ENCODE measurements at regions not wholly inside any gene's neighbourhood (a gene's known extent, or its start where the extent isn't known, plus 50 kb on each side); places are given as distances from the start of the nearest gene placed in this dataset.
A peak's percentile ranks its signal among the peaks of the same experiment; 100 is the strongest.

DNA sequence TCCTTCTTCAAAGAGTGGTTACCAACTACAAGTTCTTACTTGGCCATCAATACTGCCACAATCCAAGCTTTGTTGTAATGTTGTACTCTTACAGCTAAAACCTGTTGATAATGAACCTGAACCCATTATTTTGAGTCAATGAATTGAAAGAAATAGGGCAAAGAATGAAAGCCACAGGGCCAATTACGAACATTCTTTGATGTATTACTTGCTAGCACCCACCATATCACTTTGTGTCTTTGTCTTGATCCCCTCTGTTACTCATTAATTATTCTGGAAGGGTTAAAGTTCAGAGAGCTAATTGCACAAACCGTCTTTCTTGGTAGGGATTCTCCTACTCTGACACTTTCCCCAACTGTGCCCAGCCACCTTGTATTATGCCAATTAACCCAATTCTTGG is 53.2 kb upstream of the TFEC start:
- TF ChIP-seq Cebpa-rat (IDR thresholded peaks at IDR 0.05) = no peak
- H3K9me3 ChIP-seq (replicated peaks in 1 of 11) = peaks cover 0 to 7% (median 0%) of the 10 kb centered on the region in 11 experiments; a peak in 2 of 22 replicates

GRCh38 chr7:116086547-116087045 is 56.0 kb upstream of the TFEC start:
- H3K27me3 ChIP-seq = no peaks in the 10 kb centered on the region
- no peaks in the 10 kb centered on the region for H4K20me1 ChIP-seq
- no peaks in the 10 kb centered on the region for H3K36me3 ChIP-seq
- no peak overlapping the region for H3K4me2 ChIP-seq
- no peak overlapping the region for H3K27ac ChIP-seq
- no peak for TF ChIP-seq Cebpa-rat (IDR thresholded peaks at IDR 0.05)
- H3K4me1 ChIP-seq = peaks cover 0 to 10% (median 0%) of the 10 kb centered on the region in 10 experiments; a peak in 2 of 20 replicates
- no peak overlapping the region for H3K4me3 ChIP-seq
- H3K9ac ChIP-seq = no peak overlapping the region
- no peaks in the 10 kb centered on the region for H3K9me3 ChIP-seq (replicated peaks in 1 of 11)

More for the DNA sequence above, 53.2 kb upstream of the TFEC start:
- Histone ChIP-seq H3K27ac (no peak overlapping the region), H3K4me3 (no peak overlapping the region), H3K4me2 (no peak overlapping the region), H3K27me3 (no peaks in the 10 kb centered on the region), H3K4me1 (peaks cover 0 to 10% (median 0%) of the 10 kb centered on the region in 10 experiments; a peak in 2 of 20 replicates), H3K36me3 (no peaks in the 10 kb centered on the region), H3K9ac (no peak overlapping the region), H4K20me1 (no peaks in the 10 kb centered on the region)

DNA sequence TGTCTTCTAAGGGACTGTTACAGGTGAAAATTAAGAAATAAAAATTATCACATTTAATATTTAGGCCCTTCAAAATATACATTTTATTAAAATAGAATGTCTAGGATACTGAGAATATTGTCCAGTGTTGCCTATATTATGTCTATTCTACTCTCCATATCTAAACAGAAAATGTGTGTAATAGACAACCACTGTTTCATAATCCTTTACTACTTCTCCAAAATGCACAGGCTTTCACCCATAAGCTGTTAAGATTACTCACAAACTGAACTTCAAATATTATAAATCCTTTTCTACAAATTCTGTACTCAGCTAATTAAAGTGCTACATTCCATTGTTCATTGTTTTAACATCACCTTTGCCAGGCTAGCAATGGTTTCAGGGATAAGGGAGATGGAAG is 56.7 kb upstream of the TFEC start:
- TF ChIP-seq Cebpa-rat (IDR thresholded peaks at IDR 0.05) = no peak
- H3K4me1 ChIP-seq = peaks cover 0 to 10% (median 0%) of the 10 kb centered on the region in 10 experiments; a peak in 2 of 20 replicates
- H4K20me1 ChIP-seq = no peaks in the 10 kb centered on the region
- H3K9ac ChIP-seq = no peak overlapping the region
- no peaks in the 10 kb centered on the region for H3K27me3 ChIP-seq
- no peaks in the 10 kb centered on the region for H3K36me3 ChIP-seq
- peak overlapping the region in 1 of 11 experiments; percentile 32; a peak in 1 of 22 replicates for H3K4me2 ChIP-seq
- H3K9me3 ChIP-seq (replicated peaks in 1 of 11) = no peaks in the 10 kb centered on the region
- no peak overlapping the region for H3K4me3 ChIP-seq
- H3K27ac ChIP-seq = no peak overlapping the region

- no peaks in the 10 kb centered on the region for H3K27me3 ChIP-seq
- H3K4me2 ChIP-seq = no peak overlapping the region
- H4K20me1 ChIP-seq = no peaks in the 10 kb centered on the region
- H3K4me3 ChIP-seq = no peak overlapping the region
- TF ChIP-seq Cebpa-rat (IDR thresholded peaks at IDR 0.05) = no peak
- no peaks in the 10 kb centered on the region for H3K36me3 ChIP-seq
- no peaks in the 10 kb centered on the region for H3K9me3 ChIP-seq (replicated peaks in 1 of 11)
- H3K27ac ChIP-seq = no peak overlapping the region
- peaks cover 0 to 10% (median 0%) of the 10 kb centered on the region in 10 experiments; a peak in 2 of 20 replicates for H3K4me1 ChIP-seq
- H3K9ac ChIP-seq = no peak overlapping the region
Measured at GRCh38 chr7:116087984-116088383, 57.4 kb upstream of the TFEC start.

- H3K4me2 ChIP-seq = no peak overlapping the region
- no peaks in the 10 kb centered on the region for H3K36me3 ChIP-seq
- no peak overlapping the region for H3K4me3 ChIP-seq
- H3K4me1 ChIP-seq = peaks cover 0 to 10% (median 0%) of the 10 kb centered on the region in 10 experiments; a peak in 2 of 20 replicates
- H4K20me1 ChIP-seq = no peaks in the 10 kb centered on the region
- H3K27me3 ChIP-seq = no peaks in the 10 kb centered on the region
- no peak overlapping the region for H3K27ac ChIP-seq
- no peak overlapping the region for H3K9ac ChIP-seq
- no peak for TF ChIP-seq Cebpa-rat (IDR thresholded peaks at IDR 0.05)
- no peaks in the 10 kb centered on the region for H3K9me3 ChIP-seq (replicated peaks in 1 of 11)
Measured at GRCh38 chr7:116089293-116089692, 58.7 kb upstream of the TFEC start.

DNA sequence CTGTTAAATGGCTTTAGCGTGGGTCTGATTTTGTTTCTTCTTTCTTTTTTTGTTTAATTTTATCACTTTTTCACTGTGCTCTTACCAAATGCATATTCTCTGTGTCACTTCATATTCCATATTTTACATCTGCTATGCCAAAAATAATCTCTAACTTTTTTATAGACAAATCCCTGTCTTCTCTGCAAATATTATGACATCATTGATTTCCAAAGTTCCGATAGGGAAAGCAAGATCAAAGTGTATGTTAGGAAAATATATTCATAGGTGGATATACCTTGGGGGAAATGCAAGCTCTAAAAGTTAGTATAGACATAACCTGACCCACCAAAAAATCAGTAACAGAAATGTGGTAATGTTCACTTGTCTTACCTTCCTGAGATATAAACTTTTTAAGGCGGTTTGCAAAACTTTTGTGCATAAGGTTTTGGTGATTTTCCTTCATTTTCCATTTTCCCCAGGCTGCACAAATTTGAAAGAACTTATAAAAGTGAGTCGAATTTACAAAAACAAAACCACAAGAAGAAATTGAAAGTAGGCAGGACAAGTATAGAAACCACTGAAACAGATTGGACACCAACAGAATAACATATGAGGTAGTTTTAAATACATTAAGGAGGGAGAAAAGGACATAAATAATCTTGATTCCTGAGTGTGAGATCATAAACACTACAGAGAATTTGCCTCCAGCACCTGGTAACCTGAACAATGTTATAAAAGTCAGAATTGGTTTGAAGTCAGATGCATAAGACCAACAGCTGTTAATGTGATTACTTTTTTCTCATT is 63.1 kb upstream of the TFEC start:
- Histone ChIP-seq H4K20me1 (no peaks in the 10 kb centered on the region), H3K4me3 (no peak overlapping the region), H3K36me3 (no peaks in the 10 kb centered on the region), H3K4me1 (peaks cover 0 to 7% (median 0%) of the 10 kb centered on the region in 10 experiments; a peak in 3 of 20 replicates), H3K9me3 (replicated peaks in 1 of 11) (peaks cover 0 to 3% (median 0%) of the 10 kb centered on the region in 11 experiments; a peak in 1 of 22 replicates), H3K27ac (no peak overlapping the region), H3K9ac (no peak overlapping the region), H3K4me2 (no peak overlapping the region), H3K27me3 (no peaks in the 10 kb centered on the region)
- no peak for TF ChIP-seq Cebpa-rat (IDR thresholded peaks at IDR 0.05)

DNA sequence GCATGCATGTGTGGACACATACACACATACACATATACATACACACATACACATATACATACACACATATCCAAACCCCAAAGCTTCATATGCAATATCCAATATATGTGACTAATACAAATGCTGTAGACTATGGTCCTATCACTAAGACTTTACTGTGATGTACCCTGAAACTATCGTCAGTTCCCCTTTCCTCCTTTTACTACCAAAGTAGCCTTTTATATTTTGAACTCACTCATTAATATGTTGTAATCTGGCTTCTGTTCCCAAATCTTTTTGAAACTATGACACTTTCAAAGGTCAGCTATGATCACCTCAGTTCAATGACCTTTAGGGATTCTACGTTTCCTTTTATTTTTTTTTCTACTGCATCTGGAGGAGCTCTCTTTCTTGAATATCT is 64.8 kb upstream of the TFEC start:
- H3K27me3 ChIP-seq = no peaks in the 10 kb centered on the region
- no peak overlapping the region for H3K4me2 ChIP-seq
- H3K9me3 ChIP-seq (replicated peaks in 1 of 11) = peaks cover 0 to 3% (median 0%) of the 10 kb centered on the region in 11 experiments; a peak in 1 of 22 replicates
- peaks cover 0 to 7% (median 0%) of the 10 kb centered on the region in 10 experiments; a peak in 3 of 20 replicates for H3K4me1 ChIP-seq
- no peak overlapping the region for H3K9ac ChIP-seq
- no peak overlapping the region for H3K27ac ChIP-seq
- H3K36me3 ChIP-seq = no peaks in the 10 kb centered on the region
- TF ChIP-seq Cebpa-rat (IDR thresholded peaks at IDR 0.05) = no peak
- H3K4me3 ChIP-seq = no peak overlapping the region
- H4K20me1 ChIP-seq = no peaks in the 10 kb centered on the region

DNA sequence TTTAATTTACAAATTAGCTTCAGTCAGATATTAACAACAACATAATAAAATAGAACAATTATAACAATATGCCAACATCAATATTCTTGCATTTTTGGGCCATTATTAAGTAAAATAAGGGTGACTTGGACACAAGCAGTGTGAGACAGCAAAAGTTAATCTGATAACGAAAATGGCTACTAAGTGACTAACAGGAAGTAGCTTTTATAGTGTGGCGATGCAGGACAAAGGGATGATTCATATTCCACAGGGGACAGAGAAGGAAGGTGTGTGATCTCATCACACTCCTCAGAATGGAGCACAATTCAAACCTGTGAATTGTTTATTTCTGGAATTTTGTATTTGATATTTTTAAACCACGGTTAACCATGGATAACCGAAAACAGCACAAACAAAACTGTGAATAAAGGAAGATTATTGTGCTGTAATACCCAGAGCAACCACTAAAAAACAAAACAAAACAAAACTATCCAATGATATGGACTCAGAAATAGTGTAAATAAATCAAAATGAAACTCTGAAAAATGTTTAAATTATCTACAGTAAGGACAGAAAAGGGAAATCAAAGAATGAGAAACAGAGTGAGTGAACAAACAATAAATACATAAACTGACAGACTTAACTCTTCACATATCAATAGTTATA is 66.9 kb upstream of the TFEC start:
- Histone ChIP-seq H3K4me3 (no peak overlapping the region), H3K27ac (peak overlapping the region in 6 of 11 experiments; percentile 22 to 64 (median 42); a peak in 9 of 22 replicates), H4K20me1 (no peaks in the 10 kb centered on the region), H3K4me2 (peak overlapping the region in 1 of 11 experiments; percentile 29; a peak in 2 of 22 replicates), H3K27me3 (no peaks in the 10 kb centered on the region), H3K4me1 (peaks cover 0 to 7% (median 0%) of the 10 kb centered on the region in 10 experiments; a peak in 3 of 20 replicates), H3K9ac (no peak overlapping the region), H3K36me3 (no peaks in the 10 kb centered on the region), H3K9me3 (replicated peaks in 1 of 11) (peaks cover 0 to 3% (median 0%) of the 10 kb centered on the region in 11 experiments; a peak in 1 of 22 replicates)
- no peak for TF ChIP-seq Cebpa-rat (IDR thresholded peaks at IDR 0.05)

DNA sequence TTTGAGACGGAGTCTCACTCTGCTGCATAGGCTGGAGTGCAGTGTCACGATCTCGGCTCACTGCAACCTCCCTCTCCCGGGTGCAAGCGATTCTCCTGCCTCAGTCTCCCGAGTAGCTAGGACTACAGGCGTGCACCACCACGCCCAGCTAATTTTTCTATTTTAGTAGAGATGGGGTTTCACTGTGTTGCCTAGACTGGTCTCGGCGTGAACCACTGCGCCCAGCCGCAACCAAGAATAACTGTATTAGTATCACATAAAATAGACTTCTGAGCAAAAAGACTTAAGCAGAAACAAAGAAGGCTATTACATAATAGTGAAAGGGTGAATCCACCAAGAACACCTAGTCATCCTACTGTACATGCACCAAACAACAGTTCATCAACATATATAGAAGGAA is 67.6 kb upstream of the TFEC start:
- no peak overlapping the region for H3K4me2 ChIP-seq
- H4K20me1 ChIP-seq = no peaks in the 10 kb centered on the region
- H3K4me1 ChIP-seq = peaks cover 0 to 7% (median 0%) of the 10 kb centered on the region in 10 experiments; a peak in 3 of 20 replicates
- TF ChIP-seq Cebpa-rat (IDR thresholded peaks at IDR 0.05) = no peak
- H3K27me3 ChIP-seq = no peaks in the 10 kb centered on the region
- H3K9ac ChIP-seq = no peak overlapping the region
- no peaks in the 10 kb centered on the region for H3K36me3 ChIP-seq
- H3K9me3 ChIP-seq (replicated peaks in 1 of 11) = peaks cover 0 to 3% (median 0%) of the 10 kb centered on the region in 11 experiments; a peak in 1 of 22 replicates
- H3K27ac ChIP-seq = no peak overlapping the region
- no peak overlapping the region for H3K4me3 ChIP-seq

All from BLaER1 treated with 17β-estradiol and CSF1 and Interleukin-3, amounts not matched to agents 10 nM and 100 nM (cell line).